Spleen (tissue), 11 donors: ENCODE measurements at regions not wholly inside any gene's neighbourhood (a gene's known extent, or its start where the extent isn't known, plus 50 kb on each side); places are given as distances from the start of the nearest gene placed in this dataset.

Source experiments
- DNase-seq: peaks from one replicate; pipeline ENCODE4 v3.0.0-alpha.2; 2020
- H3K27ac ChIP-seq, 8 donors: fragments of 200-600 bp; sonication (generic) in 7 of 8; 1 replicate in 4 of 8; 2 replicates in 4 of 8; pipeline versions ENCODE4 v1.5.0 to v1.8.0; 2016 to 2021; ENCODE audit warnings: inconsistent platforms in 4 of 8, mild to moderate bottlenecking in 4 of 8, moderate library complexity in 1 of 8
- H3K27me3 ChIP-seq, 7 donors: fragments of 200-600 bp; sonication (generic) in 6 of 7; replicated peaks in 1 of 7; 1 replicate in 4 of 7; 2 replicates in 3 of 7; pipeline versions ENCODE4 v1.5.0 to v1.8.0; 2016 to 2021; ENCODE audit warnings: inconsistent platforms in 3 of 7, mild to moderate bottlenecking in 1 of 7
- H3K36me3 ChIP-seq, 6 donors: fragments of 200-600 bp; sonication (generic) in 5 of 6; 1 replicate in 4 of 6; 2 replicates in 2 of 6; pipeline versions ENCODE4 v1.5.0 to v1.8.0; 2016 to 2021; ENCODE audit warnings: inconsistent platforms in 2 of 6
- H3K4me1 ChIP-seq, 6 donors: fragments of 200-600 bp; sonication (generic) in 5 of 6; 1 replicate in 3 of 6; 2 replicates in 3 of 6; pipeline versions ENCODE4 v1.5.0 to v1.8.0; 2016 to 2021; ENCODE audit warnings: inconsistent platforms in 3 of 6
- H3K4me3 ChIP-seq, 8 donors: fragments of 200-600 bp; sonication (generic) in 7 of 8; 1 replicate in 4 of 8; 2 replicates in 4 of 8; pipeline versions ENCODE4 v1.5.0 to v1.8.0; 2016 to 2021; ENCODE audit warnings: inconsistent platforms in 4 of 8, mild to moderate bottlenecking in 4 of 8, moderate library complexity in 2 of 8
- H3K9me3 ChIP-seq, 8 donors: fragments of 200-600 bp; sonication (generic) in 7 of 8; 1 replicate in 4 of 8; 2 replicates in 4 of 8; pipeline versions ENCODE4 v1.5.0 to v1.8.0; 2016 to 2021; ENCODE audit warnings: inconsistent platforms in 4 of 8
- CTCF ChIP-seq, 11 experiments: fragments of 200-600 bp in 7 of 11; fragments of 450-650 bp in 4 of 11; sonication (generic) in 4 of 11; IDR thresholded peaks in 8 of 11; conservative IDR thresholded peaks in 3 of 11; 1 replicate in 7 of 11; 2 replicates in 4 of 11; pipeline versions ENCODE4 v1.4.0 to v1.8.0; 2016 to 2021; ENCODE audit warnings: antibody characterized with exemption in 11 of 11, inconsistent platforms in 4 of 11, mild to moderate bottlenecking in 1 of 11
- POLR2A ChIP-seq, 3 donors: fragments of 450-650 bp; IDR thresholded peaks; one replicate each; pipeline ENCODE4 v1.5.1; 2017; ENCODE audit warnings: antibody characterized with exemption in 3 of 3, mild to moderate bottlenecking in 1 of 3
- POLR2AphosphoS5 ChIP-seq, 3 donors: sonication (generic); formaldehyde crosslinking; IDR thresholded peaks; one replicate each; pipeline ENCODE4 v1.5.1; 2017; ENCODE audit warnings: antibody characterized with exemption in 3 of 3
- WGBS, 5 donors: extraction: QIAGEN DNeasy Blood & Tissue Kit in 3 of 5; methylation state at CpG; one replicate each; pipeline versions ENCODE4 v1.1.5 to v1.1.7; 2013 to 2018; 5-methylcytosine and 5-hydroxymethylcytosine counted together
- intact Hi-C: fragments of 100-400 bp; cut with DNase I; formaldehyde crosslinking; loops from one replicate; pipeline ENCODE4 v1.15.0; 2023; ENCODE audit warnings: low total_unique reads
- donor health status: healthy with polysubstance abuse.
- donor health status: DM: no; HTN: no; CAD: no; lungs with moderate emphysema.
- donor health status: DM: no; HTN: no; CAD: no.
- donor health status: Bipolar disorder and iron deficiency.
- donor health status: healthy.
- donor health status: DM: no; HTN: no; CAD: no.
- donor health status: DM: yes; HTN: yes; CAD: no.

- Histone ChIP-seq H3K4me1 (peaks cover 0 to 39% (median 17%) of the 10 kb centered on the region in 6 donors), H3K4me3 (no peak overlapping the region), H3K9me3 (no peaks in the 10 kb centered on the region), H3K36me3 (no peaks in the 10 kb centered on the region), H3K27ac (no peak overlapping the region), H3K27me3 (no peaks in the 10 kb centered on the region)
- WGBS, 5 donors = 89 to 100% (median 94%) methylated on average over 2 of the region's 2 CpGs
- intact Hi-C loops = no loop called here
- TF ChIP-seq POLR2AphosphoS5 (IDR thresholded peaks at IDR 0.05) = no peak
- TF ChIP-seq CTCF (IDR thresholded peaks at IDR 0.05 in 8 of 11, conservative IDR thresholded peaks at IDR 0.05 in 3 of 11) = no peak
- TF ChIP-seq POLR2A (IDR thresholded peaks at IDR 0.05) = no peak
- DNase-seq = no peak
Measured at GRCh38 chr1:39145331-39145965, 59.0 kb upstream of the MACF1 start.

GRCh38 chr1:39146681-39147080 lies 57.8 kb upstream of the MACF1 start:
- no peaks in the 10 kb centered on the region for H3K27me3 ChIP-seq
- TF ChIP-seq CTCF (IDR thresholded peaks at IDR 0.05 in 8 of 11, conservative IDR thresholded peaks at IDR 0.05 in 3 of 11) (no peak), POLR2A (IDR thresholded peaks at IDR 0.05) (no peak), POLR2AphosphoS5 (IDR thresholded peaks at IDR 0.05) (no peak)
- intact Hi-C loops = no loop called here
- peaks cover 0 to 43% (median 18%) of the 10 kb centered on the region in 6 donors for H3K4me1 ChIP-seq
- H3K36me3 ChIP-seq = no peaks in the 10 kb centered on the region
- no peak overlapping the region for H3K4me3 ChIP-seq
- DNase-seq = no peak
- no peak overlapping the region for H3K27ac ChIP-seq
- no peaks in the 10 kb centered on the region for H3K9me3 ChIP-seq

- Histone ChIP-seq H3K27ac (no peak overlapping the region), H3K36me3 (no peaks in the 10 kb centered on the region), H3K27me3 (no peaks in the 10 kb centered on the region), H3K9me3 (no peaks in the 10 kb centered on the region), H3K4me3 (no peak overlapping the region), H3K4me1 (peaks cover 0 to 40% (median 14%) of the 10 kb centered on the region in 6 donors)
- no peak for TF ChIP-seq POLR2AphosphoS5 (IDR thresholded peaks at IDR 0.05)
- TF ChIP-seq POLR2A (IDR thresholded peaks at IDR 0.05) = no peak
- TF ChIP-seq CTCF (IDR thresholded peaks at IDR 0.05 in 8 of 11, conservative IDR thresholded peaks at IDR 0.05 in 3 of 11) = no peak
- 64 to 83% (median 68%) methylated on average over 3 of the region's 3 CpGs for WGBS, 5 donors
- intact Hi-C loops = no loop called here
- no peak for DNase-seq
Measured at GRCh38 chr1:39147099-39148025, 57.1 kb upstream of the MACF1 start.

GRCh38 chr1:39148942-39149341 lies 55.6 kb upstream of the MACF1 start:
- no peaks in the 10 kb centered on the region for H3K27me3 ChIP-seq
- no peaks in the 10 kb centered on the region for H3K36me3 ChIP-seq
- intact Hi-C loops = no loop called here
- H3K9me3 ChIP-seq = no peaks in the 10 kb centered on the region
- no peak for DNase-seq
- no peak overlapping the region for H3K27ac ChIP-seq
- TF ChIP-seq CTCF (IDR thresholded peaks at IDR 0.05 in 8 of 11, conservative IDR thresholded peaks at IDR 0.05 in 3 of 11) (no peak), POLR2A (IDR thresholded peaks at IDR 0.05) (no peak), POLR2AphosphoS5 (IDR thresholded peaks at IDR 0.05) (no peak)
- peaks cover 0 to 43% (median 13%) of the 10 kb centered on the region in 6 donors for H3K4me1 ChIP-seq
- no peak overlapping the region for H3K4me3 ChIP-seq
- 94 to 98% (median 95%) methylated on average over 4 of the region's 4 CpGs for WGBS, 5 donors
